ENCODE measurements at regions not wholly inside any gene's neighbourhood (a gene's known extent, or its start where the extent isn't known, plus 50 kb on each side); places are given as distances from the start of the nearest gene placed in this dataset.

DNA sequence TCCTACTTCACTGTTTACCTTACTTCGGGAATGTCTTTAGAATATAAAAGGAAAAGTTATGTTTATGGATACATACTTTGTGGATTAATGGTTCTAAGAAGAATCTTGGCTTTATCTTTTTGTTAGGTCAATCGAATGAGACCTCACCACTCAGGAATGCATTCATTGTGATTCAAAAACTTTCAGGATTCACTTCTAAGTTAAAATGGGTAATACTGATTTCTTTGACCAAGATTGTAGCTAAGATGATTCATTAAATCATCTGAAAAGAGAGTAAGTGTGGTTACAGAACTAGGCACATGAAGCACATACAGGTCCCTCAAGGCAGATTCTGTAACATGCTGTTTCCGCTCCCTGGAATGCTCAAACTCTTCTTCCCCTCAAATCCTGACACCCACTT is 716.4 kb downstream of the KCNA4 start:
- no peak for ATAC-seq (ENCODE audit: poor library complexity)
- intact Hi-C loops (cut with DNase I), result no loop called here

DNA sequence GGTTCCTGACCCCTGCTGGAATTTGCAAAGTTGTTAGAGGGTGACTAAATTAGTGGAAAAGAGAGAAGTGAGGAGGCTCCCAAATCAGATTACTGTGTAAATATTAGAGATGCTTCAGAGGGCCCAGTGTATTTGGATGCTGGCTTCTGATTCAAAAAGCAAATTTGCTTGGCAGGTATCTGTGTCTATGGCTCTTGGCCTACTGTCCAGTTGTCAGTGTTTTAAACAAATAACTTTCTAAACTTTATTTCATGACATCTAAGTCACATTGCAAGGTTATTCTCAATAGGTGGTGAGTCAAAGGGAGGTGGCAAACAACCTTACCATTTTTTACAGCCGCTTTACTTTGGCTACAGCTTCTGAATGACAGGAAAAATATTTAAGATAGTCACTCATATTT is 720.1 kb downstream of the KCNA4 start:
- intact Hi-C loops (cut with DNase I), result no loop called here
- ATAC-seq (ENCODE audit: poor library complexity) (no peak), DNase-seq (no peak)

More for the DNA sequence above, 716.4 kb downstream of the KCNA4 start:
- DNase-seq, result no peak

DNA sequence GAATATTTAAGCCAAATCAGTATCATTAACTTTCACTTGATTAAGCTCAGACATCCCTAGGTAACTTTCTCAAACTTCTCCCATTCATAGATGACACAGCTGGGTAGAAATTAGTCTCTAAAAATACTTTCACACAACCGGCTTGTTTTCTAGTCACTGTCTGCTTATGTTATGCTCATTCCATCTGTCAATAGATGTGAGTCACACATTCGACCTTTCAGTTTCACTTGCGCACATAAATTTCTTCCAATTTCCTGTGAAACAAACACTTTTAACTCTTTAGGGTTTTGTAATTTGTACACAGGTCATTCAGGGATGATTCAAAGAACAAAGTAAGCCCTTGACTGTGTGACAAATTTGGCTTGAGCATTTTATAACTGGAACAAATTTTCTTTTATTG is 723.0 kb downstream of the KCNA4 start:
- ATAC-seq (ENCODE audit: poor library complexity), result no peak
- DNase-seq, result no peak
- intact Hi-C loops (cut with DNase I), result no loop called here

DNA sequence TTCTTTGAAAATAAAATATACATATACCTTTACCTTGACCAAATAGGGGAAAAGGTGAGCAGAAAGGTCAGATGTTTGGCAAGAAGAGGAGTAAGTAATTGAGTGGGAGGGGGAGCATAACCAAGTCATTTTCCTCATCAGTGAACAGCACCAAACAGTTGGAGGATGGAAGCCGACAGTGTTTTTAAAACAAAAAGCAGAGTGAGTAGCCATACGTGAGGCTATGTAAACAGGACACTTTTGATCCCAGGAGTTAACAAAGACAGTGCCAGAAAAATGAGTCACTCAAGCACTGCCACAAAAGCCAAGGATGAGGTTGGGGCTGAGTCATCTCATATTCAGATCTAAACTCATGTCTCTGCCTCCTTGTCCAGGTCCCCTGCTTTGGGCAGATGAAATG is 734.7 kb downstream of the KCNA4 start:
- no peak for ATAC-seq (ENCODE audit: poor library complexity)
- DNase-seq, result no peak
- intact Hi-C loops (cut with DNase I), result no loop called here

DNA sequence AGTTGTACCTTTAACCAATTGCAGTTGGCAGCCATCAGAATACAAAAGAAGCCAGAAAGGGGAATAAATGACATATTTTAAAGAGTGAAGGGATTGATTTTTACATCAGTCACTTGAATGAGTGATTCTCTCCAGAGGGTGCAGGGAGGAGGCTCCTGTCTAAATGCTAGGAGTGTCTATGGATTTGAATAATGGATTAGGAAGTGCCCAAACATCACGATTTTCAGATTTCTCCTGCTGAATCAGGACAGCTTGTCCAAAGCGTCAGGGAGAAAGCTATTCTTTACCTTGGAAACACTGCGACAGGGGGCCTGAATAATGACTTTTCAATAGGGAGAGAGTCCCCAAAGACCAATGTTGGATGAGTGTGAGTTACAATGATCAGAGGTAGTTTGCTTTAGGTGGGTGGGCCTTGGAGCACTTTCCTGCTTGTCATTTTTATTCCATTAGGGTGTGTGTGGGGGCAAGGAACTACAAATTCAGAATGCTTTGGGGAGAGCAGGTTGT is 735.5 kb downstream of the KCNA4 start:
- no peak for DNase-seq
- intact Hi-C loops (cut with DNase I), result no loop called here
- ATAC-seq (ENCODE audit: poor library complexity), result no peak

DNA sequence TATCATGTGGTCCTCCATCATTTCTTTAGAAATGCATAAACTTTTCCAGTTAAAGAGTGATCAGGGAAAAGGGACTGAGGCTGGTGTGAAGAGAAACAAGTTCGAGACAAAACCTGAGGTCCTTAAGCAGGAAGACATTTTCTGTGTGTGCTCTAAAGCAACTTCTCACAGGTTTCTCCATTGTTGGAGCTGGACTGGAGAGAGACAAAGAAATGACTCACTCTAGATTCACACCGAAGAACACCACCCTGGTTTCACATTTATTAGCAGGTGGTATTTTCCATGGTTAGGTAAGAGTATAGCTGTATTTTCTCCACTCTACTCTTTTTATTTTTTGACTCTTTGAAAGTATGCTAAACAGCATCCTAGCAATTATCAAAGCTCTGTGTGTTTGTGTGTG is 736.4 kb downstream of the KCNA4 start:
- ATAC-seq (ENCODE audit: poor library complexity), result no peak
- DNase-seq, result no peak
- intact Hi-C loops (cut with DNase I), result no loop called here

DNA sequence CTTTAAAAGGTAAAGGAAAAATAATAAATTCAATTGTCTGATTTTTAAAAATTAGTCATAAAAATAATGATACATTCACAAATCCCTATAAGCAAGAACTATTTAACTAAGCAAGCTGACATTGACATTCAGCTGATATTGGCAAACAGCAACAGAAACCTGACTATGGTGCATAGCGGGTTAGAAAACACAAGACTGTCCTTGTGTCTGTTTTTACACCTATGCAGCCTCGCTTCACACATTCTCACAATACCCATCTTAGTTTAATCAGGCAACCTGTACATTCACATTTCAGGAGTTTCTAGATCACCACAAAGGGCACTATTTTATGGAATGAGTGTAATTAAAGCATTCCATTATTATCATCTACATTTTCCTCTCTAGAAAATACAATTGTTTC is 737.1 kb downstream of the KCNA4 start:
- ATAC-seq (ENCODE audit: poor library complexity), result no peak
- no peak for DNase-seq
- intact Hi-C loops (cut with DNase I), result no loop called here

DNA sequence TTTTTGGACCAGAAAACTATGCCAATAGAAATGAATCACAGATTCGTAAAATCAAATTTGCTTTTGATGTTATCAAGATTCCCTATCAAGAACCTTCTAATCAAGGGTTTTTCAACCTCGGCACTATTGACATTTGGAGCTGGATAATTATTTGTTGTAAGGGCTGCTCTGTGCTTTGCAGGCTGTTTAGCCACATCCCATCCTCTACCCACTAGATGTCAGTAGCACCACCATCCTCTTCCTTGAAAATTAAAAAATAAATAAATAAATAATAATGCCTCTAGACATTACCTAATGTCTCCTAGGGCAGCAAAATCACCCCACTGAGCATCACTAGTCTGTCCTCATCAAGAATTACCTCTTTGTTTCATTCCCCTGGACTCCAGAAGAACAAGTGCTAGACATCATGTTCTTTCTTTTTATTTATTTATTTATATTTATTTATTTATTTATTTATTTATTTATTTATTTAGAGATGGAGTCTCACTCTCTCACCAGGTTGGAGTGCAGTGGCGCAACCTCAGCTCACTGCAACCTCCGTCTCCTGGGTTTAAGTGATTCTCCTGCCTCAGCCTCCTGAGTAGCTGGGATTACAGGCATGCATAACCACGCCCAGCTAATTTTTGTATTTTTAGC is 744.7 kb downstream of the KCNA4 start:
- no peak for ATAC-seq (ENCODE audit: poor library complexity)
- no peak for DNase-seq
- intact Hi-C loops (cut with DNase I), result no loop called here

DNA sequence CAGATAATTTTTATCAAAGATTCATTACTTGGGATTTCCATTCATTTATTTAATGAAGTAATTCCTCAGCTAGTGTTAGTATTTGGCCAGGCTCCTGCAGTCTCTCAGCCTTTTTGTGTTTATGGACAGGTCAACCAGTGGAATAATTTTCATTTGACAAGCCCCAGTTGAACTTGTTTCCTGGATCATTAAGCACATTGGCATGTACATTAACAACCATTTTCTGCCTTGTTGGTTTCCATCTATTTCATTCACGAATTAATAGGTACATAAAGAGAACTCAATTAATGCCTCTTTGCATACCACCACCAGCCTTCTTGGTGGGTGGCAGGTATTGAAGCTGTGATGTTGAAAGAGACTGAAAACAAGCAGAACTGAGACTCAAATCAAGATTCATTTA is 745.2 kb downstream of the KCNA4 start:
- DNase-seq, result no peak
- no peak for ATAC-seq (ENCODE audit: poor library complexity)
- intact Hi-C loops (cut with DNase I), result no loop called here

DNA sequence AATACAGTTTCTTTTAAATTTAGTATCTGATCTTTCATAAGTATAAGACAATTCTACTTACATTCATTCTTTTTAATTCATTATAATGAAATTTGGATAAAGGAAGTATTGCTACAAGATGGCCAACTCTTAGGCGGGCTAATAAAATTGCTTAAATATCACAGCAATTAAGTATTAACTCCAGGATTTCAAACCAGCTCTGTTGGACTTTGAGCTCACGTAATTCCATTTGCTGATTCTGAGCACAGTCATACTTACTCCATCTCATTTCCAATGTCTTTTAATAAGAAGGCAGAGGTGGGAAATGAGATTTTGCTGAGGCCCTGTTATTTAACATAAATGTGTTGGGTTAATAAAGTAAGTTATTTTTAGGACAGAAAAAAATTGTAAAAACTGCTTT is 748.1 kb downstream of the KCNA4 start:
- ATAC-seq (ENCODE audit: poor library complexity), result no peak
- intact Hi-C loops (cut with DNase I), result no loop called here

DNA sequence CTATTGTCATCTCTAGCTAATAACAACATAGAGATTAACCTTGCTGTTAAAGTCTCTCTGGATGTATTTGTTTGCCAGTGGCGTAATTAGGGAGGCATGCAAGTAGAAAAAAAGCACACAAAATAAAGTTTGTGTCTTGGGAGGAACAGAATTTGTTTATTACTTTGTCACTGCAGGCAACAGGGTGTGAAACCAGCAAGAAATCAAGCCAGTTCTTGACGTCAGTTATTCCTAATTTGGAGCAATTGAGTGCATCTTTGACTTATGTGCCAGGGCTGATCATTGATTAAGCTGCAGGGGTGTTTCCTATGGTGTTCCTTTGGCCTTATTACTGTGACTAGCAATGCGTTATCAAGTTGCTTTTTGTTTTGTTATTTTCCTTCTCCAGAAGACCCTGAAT is 751.0 kb downstream of the KCNA4 start:
- DNase-seq (no peak), ATAC-seq (ENCODE audit: poor library complexity) (no peak)

More for the DNA sequence above, 748.1 kb downstream of the KCNA4 start:
- DNase-seq, result no peak

DNA sequence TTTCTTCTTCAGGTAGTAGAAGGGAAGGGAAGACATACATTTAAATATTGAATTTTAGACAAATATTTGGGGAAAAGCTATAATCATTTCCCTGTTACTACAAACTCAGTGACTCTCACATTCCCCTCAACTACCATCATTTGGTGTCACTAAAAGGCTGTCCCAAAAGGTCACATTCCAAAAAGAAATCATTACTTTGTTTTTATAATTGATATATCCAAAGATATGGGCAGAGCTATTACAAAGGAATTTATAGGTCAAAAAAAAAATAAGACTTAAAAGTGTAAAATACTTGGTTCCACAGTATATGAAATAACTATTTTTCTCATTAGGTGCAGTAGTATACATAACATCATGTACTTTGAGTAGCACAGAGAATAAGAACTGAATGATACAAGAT is 751.4 kb downstream of the KCNA4 start:
- ATAC-seq (ENCODE audit: poor library complexity) (no peak), DNase-seq (no peak)
- intact Hi-C loops (cut with DNase I), result no loop called here

More for the DNA sequence above, 751.0 kb downstream of the KCNA4 start:
- intact Hi-C loops (cut with DNase I), result no loop called here

DNA sequence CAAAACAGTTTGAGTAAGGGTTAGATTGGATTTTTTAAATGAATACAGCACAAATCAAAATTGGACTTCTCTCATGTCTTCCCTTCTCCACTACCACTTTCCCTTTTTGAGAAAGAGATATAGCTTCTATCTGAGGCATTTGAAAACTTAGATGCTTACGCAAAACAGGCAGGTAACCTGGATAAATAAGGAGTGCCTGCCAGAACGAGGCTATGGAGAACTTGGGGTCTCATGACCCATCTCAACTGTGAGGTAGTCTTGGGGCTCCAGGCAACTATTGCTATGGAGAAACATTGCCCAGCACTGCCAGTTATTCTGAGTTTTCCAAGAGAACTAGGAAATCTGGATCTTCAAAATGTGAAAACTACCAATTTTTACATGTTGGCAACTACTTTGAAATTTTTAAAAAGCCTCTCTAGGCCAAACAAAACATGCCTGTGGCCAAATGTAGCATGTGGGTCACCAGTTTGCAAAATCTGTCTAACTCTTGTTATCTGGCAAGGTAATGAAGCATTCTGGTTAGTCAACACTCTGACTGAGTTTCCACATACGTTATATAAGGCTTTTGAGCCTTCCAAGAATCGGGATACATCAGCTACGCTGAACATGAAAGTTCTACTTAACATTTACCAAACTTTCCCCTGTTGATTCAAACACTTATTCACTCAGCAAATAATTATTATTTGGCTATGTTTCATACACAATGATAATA is 752.7 kb downstream of the KCNA4 start:
- intact Hi-C loops (cut with DNase I), result no loop called here
- DNase-seq, result no peak
- no peak for ATAC-seq (ENCODE audit: poor library complexity)

DNA sequence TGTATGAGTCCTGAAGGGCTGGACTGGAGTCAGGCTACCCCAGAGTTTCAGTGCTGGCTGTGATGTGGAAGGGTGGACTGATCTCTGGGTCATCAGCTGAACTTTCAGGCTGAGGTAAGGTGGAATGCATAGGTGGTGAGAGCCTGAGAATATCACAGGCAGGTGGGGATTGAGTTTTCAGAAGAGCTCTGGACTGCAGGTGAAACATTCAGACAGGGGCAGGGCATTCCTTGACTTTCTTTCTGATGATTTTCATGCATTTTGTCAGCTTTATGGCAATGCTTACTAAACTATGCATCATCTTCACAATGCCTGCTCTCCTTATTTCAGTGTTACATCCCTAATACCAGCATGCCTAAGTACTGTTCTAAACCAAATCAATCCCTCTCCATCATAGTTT is 755.0 kb downstream of the KCNA4 start:
- DNase-seq, result no peak
- intact Hi-C loops (cut with DNase I), result no loop called here
- ATAC-seq (ENCODE audit: poor library complexity), result no peak

DNA sequence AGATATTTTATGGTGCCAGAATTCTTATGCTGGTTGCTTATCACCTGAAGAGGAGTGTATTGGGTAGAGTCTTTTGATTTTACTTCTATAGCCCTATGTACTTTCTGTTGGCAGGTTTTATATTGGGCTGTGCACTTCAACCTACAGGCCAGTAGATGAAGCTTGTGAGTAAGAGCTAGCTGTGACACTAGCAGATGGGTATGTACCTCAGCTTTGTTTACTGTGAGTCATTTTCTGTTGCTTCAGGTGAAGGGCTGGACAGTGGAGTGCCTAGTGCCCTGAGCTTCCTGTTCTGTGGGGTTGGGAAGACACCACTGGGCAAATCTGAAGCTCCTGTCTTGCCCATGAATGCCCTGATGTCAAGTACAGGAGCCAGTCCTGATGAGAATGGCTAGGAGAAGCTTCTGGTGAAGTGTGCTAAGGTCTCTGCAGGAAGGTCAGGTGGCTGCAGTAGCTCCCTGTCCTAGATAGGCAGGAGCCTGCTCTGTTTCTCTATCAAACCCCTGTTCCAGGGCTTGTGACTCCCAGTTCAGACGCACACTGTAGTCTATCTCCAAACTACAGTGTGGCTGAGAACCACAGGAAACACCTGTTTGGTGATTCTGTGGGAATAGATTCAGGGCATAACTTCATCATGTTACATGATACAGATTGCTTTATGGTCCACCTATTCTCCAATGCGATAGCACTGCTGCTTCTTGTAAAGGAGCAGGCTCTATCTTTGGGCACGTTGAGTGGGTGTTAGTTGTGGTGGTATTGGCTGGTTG is 755.7 kb downstream of the KCNA4 start:
- intact Hi-C loops (cut with DNase I), result no loop called here
- DNase-seq (no peak), ATAC-seq (ENCODE audit: poor library complexity) (no peak)

DNA sequence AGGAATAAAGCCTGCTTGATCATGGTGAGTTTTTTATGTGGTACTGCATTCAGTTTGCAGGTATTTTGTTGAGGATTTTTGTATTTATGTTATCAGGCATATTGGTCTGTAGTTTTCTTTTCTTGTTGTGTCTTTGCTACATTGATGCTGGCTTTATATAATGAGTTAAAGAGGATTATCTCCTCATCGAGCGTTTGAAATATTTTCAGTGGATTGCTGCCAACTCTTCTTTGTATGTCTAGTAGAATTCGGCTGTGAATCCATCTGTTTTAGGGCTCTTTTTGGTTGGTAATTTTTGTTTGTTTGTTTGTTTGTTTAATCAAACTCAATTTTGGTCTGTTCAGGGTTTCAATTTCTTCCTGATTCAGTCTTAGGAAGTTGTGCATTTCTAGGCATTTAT is 758.4 kb downstream of the KCNA4 start:
- intact Hi-C loops (cut with DNase I), result no loop called here
- no peak for ATAC-seq (ENCODE audit: poor library complexity)

DNA sequence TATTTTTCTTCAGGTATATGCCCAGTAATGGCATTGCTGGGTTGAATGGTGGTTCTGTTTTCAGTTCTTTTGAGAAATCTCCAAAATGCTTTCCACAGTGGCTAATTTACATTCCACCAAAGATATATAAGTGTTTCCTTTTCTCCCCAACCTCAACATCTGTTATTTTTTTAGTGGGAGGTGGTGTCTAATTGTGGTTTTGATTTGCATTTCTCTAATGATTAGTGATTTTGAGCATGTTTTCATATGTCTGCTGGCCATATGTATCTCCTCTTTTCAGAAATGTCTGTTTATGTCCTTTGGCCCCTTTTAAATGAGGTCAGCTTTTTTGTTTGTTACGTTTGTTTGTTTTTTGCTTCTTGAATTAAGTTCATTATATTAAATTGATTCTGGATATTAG is 760.2 kb downstream of the KCNA4 start:
- ATAC-seq (ENCODE audit: poor library complexity) (no peak), DNase-seq (no peak)
- intact Hi-C loops (cut with DNase I), result no loop called here

More for the DNA sequence above, 758.4 kb downstream of the KCNA4 start:
- no peak for DNase-seq

DNA sequence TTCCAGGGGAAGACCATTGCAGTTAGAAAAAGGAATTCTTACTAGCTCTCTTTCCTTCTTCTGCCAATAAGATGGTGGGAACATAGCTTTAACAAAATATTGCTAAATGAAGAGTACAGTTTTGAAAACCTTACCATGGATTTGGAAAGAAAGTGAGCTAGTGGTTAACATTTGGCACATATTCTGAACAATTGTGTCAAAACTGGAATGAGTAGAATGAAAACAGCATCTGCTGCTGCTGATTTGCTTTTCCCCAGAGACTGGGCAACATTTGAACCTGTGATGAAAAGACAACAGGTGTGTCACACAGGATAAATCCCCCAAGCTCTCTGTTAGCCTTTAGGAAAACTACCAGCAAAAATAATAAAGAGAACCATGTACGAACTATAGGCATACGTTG is 761.4 kb downstream of the KCNA4 start:
- ATAC-seq (ENCODE audit: poor library complexity), result no peak
- intact Hi-C loops (cut with DNase I), result no loop called here
- no peak for DNase-seq

DNA sequence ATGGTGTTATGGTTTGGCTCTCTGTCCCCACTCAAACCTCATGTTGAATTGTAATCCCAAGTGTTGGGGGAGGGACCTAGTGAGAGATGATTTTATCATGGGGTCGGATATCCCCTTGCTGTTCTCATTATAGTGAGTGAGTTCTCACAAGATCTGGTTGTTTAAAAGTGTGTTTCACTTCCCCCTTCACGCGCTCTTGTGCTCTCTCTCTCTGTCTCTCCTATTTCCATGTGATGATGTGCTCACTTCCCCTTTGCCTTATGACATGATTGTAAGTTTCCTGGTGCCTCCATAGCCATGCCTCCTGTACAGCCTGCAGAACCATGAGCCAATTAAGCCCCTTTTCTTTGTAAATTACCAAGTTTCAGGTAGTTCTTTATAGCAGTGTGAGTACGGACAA is 765.1 kb downstream of the KCNA4 start:
- DNase-seq (no peak), ATAC-seq (ENCODE audit: poor library complexity) (no peak)
- intact Hi-C loops (cut with DNase I), result no loop called here

DNA sequence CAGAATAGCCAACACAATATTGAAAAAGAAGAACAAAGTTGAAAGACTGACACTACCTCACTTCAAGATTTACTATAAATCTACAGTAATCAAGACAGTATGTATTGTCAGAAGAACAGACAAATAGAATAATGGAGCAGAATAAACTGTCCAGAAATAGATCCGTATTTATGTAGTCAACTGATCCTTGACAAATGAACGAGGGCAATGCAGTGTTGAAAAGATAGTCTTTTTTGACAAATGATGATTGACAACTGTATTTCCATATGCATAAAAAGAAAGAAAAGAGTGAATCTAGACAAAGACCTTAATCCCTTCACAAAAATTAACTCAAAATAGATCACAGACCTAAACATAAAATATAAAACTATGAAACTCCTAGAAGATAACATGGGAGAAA is 767.1 kb downstream of the KCNA4 start:
- DNase-seq (no peak), ATAC-seq (ENCODE audit: poor library complexity) (no peak)
- intact Hi-C loops (cut with DNase I), result no loop called here
